K562 (cell line): ENCODE measurements at regions not wholly inside any gene's neighbourhood (a gene's known extent, or its start where the extent isn't known, plus 50 kb on each side); places are given as distances from the start of the nearest gene placed in this dataset.

ENCODE experiments used
- ATAC-seq: fragments of 200-7000 bp; cut with Tn5 transposase; 3 replicates; pipeline ENCODE4 v1.9.1; 2020; ENCODE audit warnings: moderate library complexity
- BruUV-seq: library from RNA; stranded (reverse); fragments of 400-500 nt; replicated peaks from 2 replicates; lab custom pipeline; 2021; lab: Mats Ljungman, UMichigan
- CTCF ChIA-PET: fragments of 300-600 bp; formaldehyde crosslinking; extraction: SDS; loops from one replicate; lab custom pipeline; 2021; ENCODE audit warnings: low intra/inter-chr PET ratio; lab: Yijun Ruan, JAX
- POLR2A ChIA-PET: fragments of 300-600, 350-650 bp; sonication (Branson Sonifier 250); formaldehyde crosslinking; extraction: SDS; loops from one replicate; lab custom pipeline; 2021; ENCODE audit warnings: antibody characterized with exemption, inconsistent platforms; lab: Yijun Ruan, JAX
- DNase-seq, 4 experiments: peaks; one replicate each; pipeline versions ENCODE4 v3.0.0 to v3.0.0-alpha.2; 2011 to 2018; ENCODE audit warnings: low spot score in 3 of 4, mixed read lengths in 3 of 4; ENCODE audit errors: extremely low read depth in 1 of 4
- FAIRE-seq: peaks from 2 replicates; lab custom pipeline; 2011; peaks lifted over from hg19 to GRCh38; lab: Jason Lieb, UNC
- H2AFZ ChIP-seq: 2 replicates; pipeline ENCODE4 v1.6.0; 2011; ENCODE audit warnings: low read depth, low read length, control low read depth, inconsistent platforms
- H3K27ac ChIP-seq: fragments of 200-600 bp; 3 replicates; pipeline ENCODE4 v1.8.0; 2011; ENCODE audit warnings: low read depth, mild to moderate bottlenecking, control low read depth, inconsistent platforms, low read length, moderate library complexity, mixed read lengths; ENCODE audit errors: extremely low read depth
- H3K27me3 ChIP-seq, 2 experiments: fragments of 300-600 bp in 1 of 2; 2 replicates in 1 of 2; 3 replicates in 1 of 2; pipeline versions ENCODE4 v1.6.0 to v1.8.0; 2011; ENCODE audit warnings: inconsistent platforms in 2 of 2, low read length in 2 of 2, mild to moderate bottlenecking in 1 of 2, mixed read lengths in 1 of 2, moderate library complexity in 1 of 2; ENCODE audit not compliant: control insufficient read depth in 2 of 2, insufficient read depth in 2 of 2
- H3K36me3 ChIP-seq: fragments of 300-600 bp; 3 replicates; pipeline ENCODE4 v1.8.0; 2011; ENCODE audit warnings: mild to moderate bottlenecking, low read length, inconsistent platforms; ENCODE audit not compliant: control insufficient read depth, insufficient read depth
- H3K4me1 ChIP-seq, 2 experiments: fragments of 200-600 bp in 1 of 2; replicated peaks in 1 of 2; 2 replicates in 1 of 2; 3 replicates in 1 of 2; pipeline versions ENCODE4 v1.5.1 to v1.8.0; 2011; ENCODE audit warnings: inconsistent platforms in 2 of 2, low read length in 2 of 2, mild to moderate bottlenecking in 1 of 2, mixed read lengths in 1 of 2, moderate library complexity in 1 of 2; ENCODE audit not compliant: control insufficient read depth in 2 of 2, insufficient read depth in 2 of 2
- H3K4me2 ChIP-seq: 2 replicates; pipeline ENCODE4 v1.6.1; 2011; ENCODE audit warnings: low read length, control low read depth, inconsistent platforms, mixed read lengths; ENCODE audit not compliant: insufficient read depth
- H3K4me3 ChIP-seq: fragments of 200-600 bp; sonication (generic), shearing (Covaris generic); 2 replicates; pipeline ENCODE4 v1.5.1; 2016; ENCODE audit warnings: control low read depth, inconsistent platforms
- H3K79me2 ChIP-seq: fragments of 200-600 bp; 3 replicates; pipeline ENCODE4 v1.8.0; 2011; ENCODE audit warnings: low read length, inconsistent platforms; ENCODE audit not compliant: control insufficient read depth, insufficient read depth
- H3K9ac ChIP-seq, 2 experiments: 2 replicates each; pipeline versions ENCODE4 v1.6.0 to v1.6.1; 2011; ENCODE audit warnings: low read depth in 2 of 2, low read length in 2 of 2, control low read depth in 1 of 2, inconsistent platforms in 1 of 2, mild to moderate bottlenecking in 1 of 2, mixed read lengths in 1 of 2; ENCODE audit not compliant: insufficient read depth in 1 of 2
- H3K9me1 ChIP-seq: one replicate; pipeline ENCODE4 v1.6.0; 2011; ENCODE audit warnings: inconsistent platforms, mild to moderate bottlenecking, low read length, moderate library complexity; ENCODE audit not compliant: control insufficient read depth, insufficient read depth
- H3K9me3 ChIP-seq: replicated peaks from 2 replicates; pipeline ENCODE4 v1.5.1; 2011; ENCODE audit warnings: low read depth, low read length, inconsistent platforms; ENCODE audit not compliant: control insufficient read depth, insufficient read depth
- H4K20me1 ChIP-seq: replicated peaks from 2 replicates; pipeline ENCODE4 v1.6.1; 2011; ENCODE audit warnings: low read length, inconsistent platforms, mixed read lengths; ENCODE audit not compliant: control insufficient read depth, insufficient read depth
- CBX3 ChIP-seq, 2 experiments: IDR thresholded peaks; 1 replicate in 1 of 2; 2 replicates in 1 of 2; pipeline ENCODE4 v1.6.1; 2012; ENCODE audit warnings: inconsistent platforms in 2 of 2, low read length in 2 of 2, borderline replicate concordance in 1 of 2, control low read depth in 1 of 2
- NCOA2 ChIP-seq, 2 experiments: fragments of 450-650 bp; IDR thresholded peaks; 2 replicates each; pipeline ENCODE4 v1.6.1; 2018; ENCODE audit warnings: mild to moderate bottlenecking in 2 of 2, moderate library complexity in 1 of 2; ENCODE audit not compliant: partially characterized antibody in 2 of 2
- POLR3A ChIP-seq: IDR thresholded peaks from 2 replicates; pipeline ENCODE4 v1.6.1; 2011; ENCODE audit warnings: borderline replicate concordance, mild to moderate bottlenecking, moderate library complexity; ENCODE audit not compliant: insufficient read length, insufficient read depth; ENCODE audit errors: extremely low read depth
- SOX6 ChIP-seq: fragments of 450-650 bp; IDR thresholded peaks from 2 replicates; pipeline ENCODE4 v1.6.1; 2014; ENCODE audit warnings: mild to moderate bottlenecking
- SREBF1 ChIP-seq: fragments of 150-350 bp; IDR thresholded peaks from 2 replicates; pipeline ENCODE4 v1.6.1; 2014; ENCODE audit warnings: antibody characterized with exemption, low read depth, low read length, borderline replicate concordance
- WGBS: fragments of 100-300 bp; shearing (Covaris generic); methylation state at CpG from one replicate; pipeline ENCODE4 v1.1.6; 2016; ENCODE audit warnings: low coverage, mixed read lengths; ENCODE audit not compliant: insufficient coverage; ENCODE audit errors: missing lambda C conversion rate; 5-methylcytosine and 5-hydroxymethylcytosine counted together
- in situ Hi-C: fragments of 300-500 bp; cut with MboI; formaldehyde crosslinking; loops from 4 replicates; pipeline ENCODE4 v1.15.0; 2018; ENCODE audit warnings: inconsistent platforms, mixed read lengths
- intact Hi-C: fragments of 100-400 bp; cut with micrococcal nuclease; formaldehyde crosslinking; loops from 2 replicates; pipeline ENCODE4 v1.14.2; 2022
- TF ChIP-seq, protein P1 (sequence below): fragments of 450-650 bp; IDR thresholded peaks from 2 replicates; pipeline ENCODE4 v1.6.1; 2016; ENCODE audit warnings: missing biosample characterization, missing genetic modification characterization

DNA sequence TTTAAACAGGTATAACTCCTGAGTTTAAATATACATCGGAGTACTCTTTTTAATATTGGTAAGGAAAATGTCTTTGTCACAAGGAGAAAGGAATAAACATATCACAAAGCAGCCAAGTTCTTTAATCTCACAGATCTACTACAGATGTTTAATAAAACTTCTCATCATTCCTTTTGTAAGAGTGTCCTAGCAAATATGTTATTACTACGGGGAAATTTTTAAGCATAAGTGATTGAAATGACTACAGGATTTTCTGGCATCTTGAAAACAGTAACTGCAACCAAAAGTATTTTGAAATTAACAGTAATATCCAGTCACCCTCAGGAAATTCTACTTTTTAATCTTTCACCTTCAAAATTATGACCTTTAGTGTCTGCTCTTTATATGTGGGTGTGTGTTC is 403.1 kb downstream of the IRS1 start:
- in situ Hi-C loops = no loop called here
- FAIRE-seq (no peak), ATAC-seq (no peak), DNase-seq (no peak)
- Histone ChIP-seq H3K36me3 (no peaks in the 10 kb centered on the region), H3K27me3 (no peaks in the 10 kb centered on the region), H4K20me1 (no peaks in the 10 kb centered on the region), H2AFZ (no peak overlapping the region), H3K9ac (no peak overlapping the region), H3K79me2 (no peaks in the 10 kb centered on the region), H3K4me1 (no peaks in the 10 kb centered on the region), H3K4me3 (no peak overlapping the region), H3K9me3 (no peaks in the 10 kb centered on the region), H3K27ac (no peak overlapping the region), H3K9me1 (no peaks in the 10 kb centered on the region), H3K4me2 (no peak overlapping the region)
- POLR2A ChIA-PET = no interaction called here
- no peak for TF ChIP-seq SOX6
- no peak for TF ChIP-seq POLR3A
- TF ChIP-seq CBX3 (IDR thresholded peaks at IDR 0.05; ENCODE audit: borderline replicate concordance in 1 of 2, low read length in 2 of 2) = no peak
- TF ChIP-seq NCOA2 (IDR thresholded peaks at IDR 0.05; ENCODE audit: partially characterized antibody in 2 of 2) = no peak
- no peak for TF ChIP-seq SREBF1
- TF ChIP-seq, protein P1, sequence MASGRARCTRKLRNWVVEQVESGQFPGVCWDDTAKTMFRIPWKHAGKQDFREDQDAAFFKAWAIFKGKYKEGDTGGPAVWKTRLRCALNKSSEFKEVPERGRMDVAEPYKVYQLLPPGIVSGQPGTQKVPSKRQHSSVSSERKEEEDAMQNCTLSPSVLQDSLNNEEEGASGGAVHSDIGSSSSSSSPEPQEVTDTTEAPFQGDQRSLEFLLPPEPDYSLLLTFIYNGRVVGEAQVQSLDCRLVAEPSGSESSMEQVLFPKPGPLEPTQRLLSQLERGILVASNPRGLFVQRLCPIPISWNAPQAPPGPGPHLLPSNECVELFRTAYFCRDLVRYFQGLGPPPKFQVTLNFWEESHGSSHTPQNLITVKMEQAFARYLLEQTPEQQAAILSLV = no peak
- intact Hi-C loops = no loop called here
- WGBS = 0% methylated on average over 2 of the region's 2 CpGs
- CTCF ChIA-PET = no interaction called here
- no TSS peak for BruUV-seq
